GM21786 (cell line): ENCODE measurements at regions not wholly inside any gene's neighbourhood (a gene's known extent, or its start where the extent isn't known, plus 50 kb on each side); places are given as distances from the start of the nearest gene placed in this dataset.
A peak's percentile ranks its signal among the peaks of the same experiment; 100 is the strongest.

Experiments
- ATAC-seq: cut with Tn5 transposase; IDR thresholded peaks from one replicate; pipeline ENCODE4 v1.9.1; 2021; ENCODE audit not compliant: unreplicated experiment

DNA sequence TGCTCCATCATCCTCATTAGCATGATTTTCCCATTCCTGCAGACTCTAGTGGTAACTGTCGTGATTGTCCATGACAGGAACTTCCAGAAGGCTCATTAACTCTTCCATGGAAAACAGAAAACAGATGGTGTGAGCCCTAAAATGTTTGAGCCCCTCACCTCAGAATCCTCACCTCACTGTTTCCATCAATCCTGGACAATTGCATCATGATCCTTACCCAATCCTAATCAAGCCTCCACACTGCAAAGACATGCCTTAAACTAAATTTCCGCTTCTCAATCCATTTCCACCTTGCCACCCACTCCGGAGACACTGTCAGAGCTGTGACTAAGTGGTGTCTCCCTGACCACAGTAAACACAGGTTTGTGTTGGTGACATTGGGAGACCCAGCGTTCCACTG is 311.0 kb upstream of the JARID2 start:
- ATAC-seq: no peak

DNA sequence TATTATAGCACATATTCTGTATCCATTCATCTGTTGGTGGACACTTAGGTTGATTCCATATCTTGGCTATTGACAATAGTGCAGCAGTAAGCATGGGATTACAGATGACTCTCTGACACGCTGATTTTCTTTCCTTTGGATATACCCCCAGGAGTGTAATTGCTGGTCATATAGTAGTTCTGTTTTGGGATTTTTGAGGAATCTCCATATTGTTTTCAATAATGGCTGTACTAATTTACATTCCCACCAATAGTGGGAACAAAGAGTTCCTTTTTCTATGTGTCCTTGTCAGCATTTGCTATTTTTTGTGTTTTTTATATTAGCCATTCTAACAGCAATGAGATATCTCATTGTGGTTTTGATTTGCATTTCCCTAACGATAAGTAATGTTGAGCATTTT is 309.0 kb upstream of the JARID2 start:
- no peak for ATAC-seq

DNA sequence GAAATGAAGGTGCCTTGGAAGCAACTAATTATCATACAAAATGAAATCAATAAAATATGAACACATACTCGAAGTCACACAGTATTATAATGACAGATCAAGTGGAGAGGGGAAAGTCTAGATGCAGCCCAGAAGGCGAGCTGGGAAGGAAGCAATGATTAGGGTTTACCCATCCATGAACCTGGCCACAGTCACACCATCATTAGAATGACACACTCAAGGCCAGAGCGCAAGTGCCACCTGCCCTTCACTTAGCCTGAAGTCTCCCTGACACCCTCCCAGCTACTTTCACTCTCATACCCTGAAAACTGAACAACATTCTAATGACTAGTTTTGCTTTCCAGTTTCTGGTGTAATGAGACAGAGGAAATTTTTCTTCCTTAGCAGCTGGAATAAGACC is 302.8 kb upstream of the JARID2 start:
- ATAC-seq: peak; percentile 80

DNA sequence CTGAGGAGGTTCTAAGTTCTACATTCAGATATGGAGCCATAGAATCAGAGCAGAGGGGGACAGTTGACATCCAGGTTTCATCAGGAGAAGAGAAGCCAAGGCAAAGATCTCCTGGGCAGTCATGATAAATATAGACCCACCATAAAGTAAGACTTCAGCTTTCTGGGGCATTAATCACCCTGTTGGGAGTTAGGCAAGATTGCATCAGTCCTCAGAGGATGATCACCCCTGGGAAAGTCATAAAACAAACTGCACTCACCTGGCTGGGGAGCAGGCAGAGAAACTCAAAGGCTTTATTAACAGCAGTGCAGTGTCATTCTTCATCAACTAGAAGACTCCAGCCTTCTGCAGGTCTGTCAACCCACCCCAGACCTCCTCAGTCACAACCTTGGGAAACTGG is 301.3 kb upstream of the JARID2 start:
- no peak for ATAC-seq

DNA sequence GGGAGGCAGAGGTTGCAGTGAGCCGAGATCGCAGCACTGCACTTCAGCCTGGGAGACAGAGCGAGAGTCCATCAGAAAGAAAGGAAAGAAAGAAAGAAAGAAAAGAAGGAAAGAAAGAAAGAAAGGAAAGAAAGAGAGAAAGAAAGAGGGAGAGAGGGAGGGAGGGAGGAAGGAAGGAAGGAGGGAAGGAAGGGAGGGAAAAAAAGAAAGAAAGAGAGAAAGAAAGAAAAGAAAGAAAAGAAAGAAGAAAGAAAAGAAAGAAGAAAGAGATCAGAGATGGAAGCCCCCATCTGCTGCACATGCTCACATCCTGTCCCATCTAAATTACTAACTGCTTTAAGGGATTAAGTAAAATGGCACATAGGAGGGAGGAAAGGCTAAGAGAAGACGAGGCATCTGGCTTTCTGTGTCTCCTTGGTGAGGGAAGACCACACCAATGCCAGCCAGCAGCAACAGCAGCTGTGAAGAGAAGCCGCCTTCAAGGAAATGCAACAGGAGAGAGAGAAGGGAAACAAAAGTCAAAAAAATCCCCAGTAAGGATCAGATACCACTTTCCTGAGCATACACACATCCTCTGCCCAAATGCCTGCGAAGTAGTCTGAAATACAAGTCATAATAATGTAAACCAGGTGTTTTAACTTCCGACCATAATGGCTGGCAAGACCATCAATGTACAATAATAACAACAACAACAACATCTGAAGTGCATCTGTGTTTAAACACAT is 300.2 kb upstream of the JARID2 start:
- no peak for ATAC-seq

DNA sequence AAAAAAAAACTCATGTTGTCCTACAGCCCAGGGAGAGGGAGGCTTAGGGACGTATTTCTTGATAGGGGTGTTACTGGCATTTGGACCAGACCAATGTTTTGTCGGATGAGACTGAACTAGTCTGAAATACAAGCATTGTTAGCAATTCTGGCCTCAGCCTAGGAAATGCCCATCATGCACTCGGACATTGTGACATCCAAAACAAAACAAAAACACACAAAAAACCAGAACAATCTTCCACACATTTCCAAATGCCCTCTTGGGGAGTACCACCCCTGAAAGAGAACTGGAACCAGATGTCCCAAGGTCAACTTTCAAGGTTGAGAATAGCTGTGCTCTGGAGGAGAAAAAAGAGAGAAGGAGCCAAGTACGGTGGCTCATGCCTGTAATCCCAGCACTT is 299.1 kb upstream of the JARID2 start:
- no peak for ATAC-seq

GRCh38 chr6:14948586-14949245 is 297.2 kb upstream of the JARID2 start:
- ATAC-seq: no peak

DNA sequence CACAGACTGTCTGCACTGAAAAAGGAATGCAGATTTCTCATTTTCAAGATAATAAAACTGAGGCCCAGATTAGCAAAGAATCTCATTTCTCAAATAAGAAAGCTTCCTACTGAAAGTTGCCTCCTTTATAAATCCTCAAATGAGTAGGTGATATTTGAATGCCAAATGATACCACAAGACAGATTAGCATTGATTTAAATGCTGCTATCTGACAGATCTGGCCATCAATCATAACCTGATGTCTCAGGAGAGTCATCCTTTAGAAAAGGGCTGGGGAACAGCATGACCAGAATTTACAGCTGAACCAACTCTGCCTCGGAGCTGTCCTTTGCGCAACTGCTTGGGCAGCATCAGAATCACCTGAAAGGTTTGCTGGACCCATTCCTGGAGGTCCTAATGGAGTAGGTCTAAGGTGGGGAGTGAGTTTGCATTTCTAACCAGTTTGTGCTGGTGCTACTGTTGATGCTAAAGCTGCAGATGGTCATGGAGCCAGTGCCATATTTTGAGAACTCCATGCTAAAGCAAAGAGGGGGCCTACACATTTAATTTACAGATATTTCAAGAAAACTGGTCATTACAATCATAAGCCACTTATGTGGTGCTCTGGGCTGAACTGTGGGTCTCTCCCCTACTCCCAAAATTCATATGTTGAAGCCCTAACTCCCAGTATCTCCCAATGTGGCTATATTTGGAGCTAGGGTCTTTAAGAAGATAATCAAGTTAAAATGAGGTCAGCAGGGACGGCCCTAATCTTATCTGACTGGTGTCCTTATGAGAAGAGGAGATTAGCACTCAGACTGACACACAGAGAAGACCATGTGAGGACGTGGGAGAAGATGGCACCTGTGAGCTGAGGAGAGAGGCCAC is 295.5 kb upstream of the JARID2 start:
- ATAC-seq: no peak

DNA sequence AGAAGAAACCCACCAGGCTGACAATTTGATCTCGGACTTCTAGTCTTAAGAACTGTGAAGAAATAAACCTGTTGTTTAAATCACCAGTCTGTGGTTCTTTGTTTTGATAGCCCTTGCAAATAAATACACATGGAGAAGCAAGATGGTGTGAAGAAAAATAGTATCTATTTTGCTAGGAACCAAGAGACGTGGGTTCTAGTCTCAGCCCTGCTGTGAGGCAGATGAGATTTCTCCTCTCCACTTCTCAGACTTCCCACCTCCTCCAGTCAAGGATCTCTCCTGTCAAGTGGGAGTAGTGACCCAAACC is 294.9 kb upstream of the JARID2 start:
- ATAC-seq: no peak

- ATAC-seq: no peak
These were observed 294.2 kb upstream of the JARID2 start for GRCh38 chr6:14951704-14952103.

- ATAC-seq: no peak
These were observed 292.0 kb upstream of the JARID2 start for GRCh38 chr6:14953836-14954235.

DNA sequence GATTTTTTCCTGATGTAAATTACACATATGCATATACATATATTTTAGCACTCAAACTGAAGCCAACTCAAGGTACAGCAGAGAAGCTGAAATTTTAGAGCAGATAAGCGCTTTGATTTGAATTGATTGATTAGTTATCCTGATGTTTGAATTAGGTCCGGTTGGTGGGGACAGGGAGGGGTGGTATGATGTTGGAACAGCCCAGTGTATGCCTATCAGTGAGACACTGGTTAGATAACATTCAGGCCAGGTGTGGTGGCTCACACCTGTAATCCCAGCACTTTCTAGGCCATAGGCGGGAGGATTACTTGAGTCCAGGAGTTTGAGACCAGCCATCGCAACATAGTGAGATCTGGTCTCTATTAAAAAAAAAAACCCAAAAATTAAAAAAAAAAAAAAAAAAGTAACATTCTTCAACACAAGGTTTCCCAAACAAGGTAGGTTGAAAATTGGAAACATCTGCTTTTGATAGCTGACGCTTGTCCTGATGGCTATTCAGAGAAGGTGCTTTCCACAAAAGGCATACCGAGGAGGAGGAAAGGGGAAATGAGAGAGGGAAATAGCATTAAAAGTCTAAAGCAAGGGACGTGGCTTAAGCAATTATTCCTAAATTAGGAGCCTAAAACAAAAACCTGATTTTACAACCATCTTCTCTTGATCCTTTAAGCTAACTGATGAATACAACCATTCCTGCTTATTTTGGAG is 288.4 kb upstream of the JARID2 start:
- ATAC-seq: no peak

DNA sequence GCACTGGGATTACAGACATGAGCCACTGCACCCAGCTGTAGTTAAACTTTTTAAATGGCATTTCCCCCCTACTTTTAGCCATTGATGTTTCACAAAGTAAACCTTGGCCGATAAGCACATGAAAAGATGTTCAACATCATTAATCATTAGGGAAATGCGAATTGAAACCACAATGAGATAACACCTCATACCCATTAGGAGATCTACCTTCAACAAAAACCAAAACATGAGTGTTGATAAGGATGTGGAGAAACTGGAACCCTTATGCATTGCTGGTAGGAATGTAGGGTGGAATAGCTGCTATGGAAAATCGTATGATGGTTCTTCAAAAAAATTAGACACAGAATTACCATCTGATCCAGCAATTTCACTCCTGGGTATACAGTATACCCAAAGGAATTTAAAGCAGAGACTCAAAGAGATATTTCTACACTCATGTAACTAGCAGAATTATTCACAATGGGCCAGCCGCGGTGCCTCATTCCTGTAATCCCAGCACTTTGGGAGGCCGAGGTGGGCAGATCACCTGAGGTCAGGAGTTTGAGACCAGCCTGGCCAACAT is 286.5 kb upstream of the JARID2 start:
- ATAC-seq: no peak

GRCh38 chr6:14964556-14965270 is 281.2 kb upstream of the JARID2 start:
- ATAC-seq: no peak

DNA sequence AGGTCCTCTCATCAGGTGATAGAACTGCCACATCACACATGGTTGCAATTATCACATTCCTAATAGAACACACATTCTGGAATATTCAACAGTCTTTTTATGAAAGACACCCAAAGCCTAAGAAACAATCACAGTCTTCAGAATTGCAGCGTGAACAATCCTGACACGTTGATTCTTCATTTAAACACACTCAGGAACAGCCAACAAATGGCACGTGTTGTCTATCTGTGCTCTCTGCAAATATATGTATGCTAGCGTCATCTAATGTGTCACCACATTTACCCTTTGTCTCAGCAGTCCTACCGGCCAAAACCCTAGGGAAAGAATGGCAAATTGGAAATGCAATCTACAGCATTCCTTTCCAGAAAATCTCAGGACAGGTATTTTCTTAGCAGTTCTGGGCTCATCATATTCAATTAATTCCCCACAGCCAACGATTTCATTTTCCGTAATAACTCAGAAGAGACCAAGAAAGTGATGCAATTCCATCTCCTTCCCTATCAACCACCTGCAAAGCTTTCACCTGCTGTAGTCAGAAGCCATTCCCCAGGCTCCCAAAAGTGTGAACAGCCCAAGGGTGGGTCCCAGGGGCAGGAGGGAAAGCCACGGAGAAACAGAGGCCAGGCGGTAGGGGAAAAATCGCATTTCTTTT is 280.3 kb upstream of the JARID2 start:
- ATAC-seq: no peak

GRCh38 chr6:14966096-14966905 is 279.6 kb upstream of the JARID2 start:
- no peak for ATAC-seq

DNA sequence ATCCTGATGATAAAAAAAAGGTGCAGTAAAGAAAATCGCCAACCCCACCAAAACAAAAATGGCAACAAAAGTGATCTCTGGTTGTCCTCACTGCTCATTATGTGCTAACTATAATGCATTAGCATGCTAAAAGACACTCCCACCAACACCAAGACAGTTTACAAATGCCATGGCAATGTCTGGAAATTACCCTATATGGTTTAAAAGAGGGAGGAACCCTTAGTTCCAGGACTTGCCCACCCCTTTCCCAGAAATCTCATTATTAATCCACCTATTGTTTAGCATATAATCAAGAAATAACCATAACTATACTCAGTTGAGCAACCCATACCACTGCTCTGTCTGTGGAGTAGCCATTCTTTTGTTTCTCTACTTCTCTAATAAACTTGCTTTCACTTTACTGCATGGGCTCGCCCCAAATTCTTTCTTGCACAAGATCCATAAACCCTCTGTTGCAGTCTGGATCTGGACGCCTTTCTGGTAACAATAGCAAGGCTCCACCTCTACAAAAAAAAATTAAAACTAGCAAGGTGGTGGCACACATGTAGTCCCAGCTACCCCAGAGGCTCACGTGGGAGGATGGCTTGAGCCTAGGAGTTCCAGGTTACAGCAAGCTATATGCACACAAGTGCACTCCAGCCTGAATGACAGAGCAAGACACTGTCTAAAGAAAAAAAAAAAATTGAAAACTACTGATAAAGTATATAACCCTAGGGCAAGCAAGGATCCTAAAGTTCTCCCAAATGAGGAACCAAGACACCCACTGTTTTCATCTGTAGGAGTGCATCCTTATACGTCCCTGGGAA is 278.8 kb upstream of the JARID2 start:
- ATAC-seq: no peak

- no peak for ATAC-seq
These were observed 277.7 kb upstream of the JARID2 start for GRCh38 chr6:14968056-14968637.
